ENCODE measurements at regions not wholly inside any gene's neighbourhood (a gene's known extent, or its start where the extent isn't known, plus 50 kb on each side); places are given as distances from the start of the nearest gene placed in this dataset.
A peak's percentile ranks its signal among the peaks of the same experiment; 100 is the strongest.

GRCh38 chr4:180057299-180057721 lies 2185.9 kb upstream of the TENM3 start:
- WGBS = 12% methylated on average over 8 of the region's 8 CpGs
- no peak overlapping the region for H3K27ac ChIP-seq (replicated peaks in 1 of 4)
- H3K27me3 ChIP-seq = peaks cover 5 to 54% (median 17%) of the 10 kb centered on the region in 4 donors
- DNase-seq (ENCODE audit: extremely low spot score) = no peak
- TF ChIP-seq POLR2AphosphoS5 (IDR thresholded peaks at IDR 0.05) (no peak), POLR2A (IDR thresholded peaks at IDR 0.05; ENCODE audit: low read depth) (no peak), EP300 (IDR thresholded peaks at IDR 0.05) (no peak), CTCF (IDR thresholded peaks at IDR 0.05) (no peak)
- intact Hi-C loops (cut with DNase I) = no loop called here
- H3K36me3 ChIP-seq = no peaks in the 10 kb centered on the region
- peaks cover 12 to 28% (median 22%) of the 10 kb centered on the region in 4 donors for H3K4me1 ChIP-seq
- no peaks in the 10 kb centered on the region for H3K9me3 ChIP-seq
- H3K4me3 ChIP-seq = no peak overlapping the region

- Histone ChIP-seq H3K4me3 (peak overlapping the region; percentile 53 to 60 (median 55)), H3K27ac (replicated peaks in 1 of 4) (no peak overlapping the region), H3K36me3 (no peaks in the 10 kb centered on the region), H3K27me3 (peaks cover 5 to 59% (median 17%) of the 10 kb centered on the region in 4 donors), H3K9me3 (no peaks in the 10 kb centered on the region), H3K4me1 (peaks cover 12 to 28% (median 22%) of the 10 kb centered on the region in 4 donors)
- intact Hi-C loops (cut with DNase I) = no loop called here
- TF ChIP-seq POLR2A (IDR thresholded peaks at IDR 0.05; ENCODE audit: low read depth) (no peak), POLR2AphosphoS5 (IDR thresholded peaks at IDR 0.05) (no peak), CTCF (IDR thresholded peaks at IDR 0.05) (no peak), EP300 (IDR thresholded peaks at IDR 0.05) (no peak)
- DNase-seq (ENCODE audit: extremely low spot score) = no peak
- WGBS = 4% methylated on average over 22 of the region's 77 CpGs
Measured at GRCh38 chr4:180057891-180058671, 2185.1 kb upstream of the TENM3 start.

- intact Hi-C loops (cut with DNase I) = no loop called here
- Histone ChIP-seq H3K4me1 (peaks cover 12 to 28% (median 22%) of the 10 kb centered on the region in 4 donors), H3K4me3 (peak overlapping the region; percentile 53 to 60 (median 55)), H3K27me3 (peaks cover 5 to 59% (median 17%) of the 10 kb centered on the region in 4 donors), H3K9me3 (no peaks in the 10 kb centered on the region), H3K27ac (replicated peaks in 1 of 4) (no peak overlapping the region), H3K36me3 (no peaks in the 10 kb centered on the region)
- no peak for DNase-seq (ENCODE audit: extremely low spot score)
- TF ChIP-seq POLR2A (IDR thresholded peaks at IDR 0.05; ENCODE audit: low read depth) (no peak), EP300 (IDR thresholded peaks at IDR 0.05) (no peak), POLR2AphosphoS5 (IDR thresholded peaks at IDR 0.05) (no peak), CTCF (IDR thresholded peaks at IDR 0.05) (no peak)
- WGBS = 0% methylated on average over 22 of the region's 72 CpGs
Measured at GRCh38 chr4:180058691-180059215, 2184.4 kb upstream of the TENM3 start.

GRCh38 chr4:180059216-180059881 lies 2183.9 kb upstream of the TENM3 start:
- Histone ChIP-seq H3K4me3 (peak overlapping the region; percentile 53 to 60 (median 55)), H3K4me1 (peaks cover 12 to 28% (median 22%) of the 10 kb centered on the region in 4 donors), H3K27me3 (peaks cover 5 to 59% (median 17%) of the 10 kb centered on the region in 4 donors), H3K36me3 (no peaks in the 10 kb centered on the region), H3K9me3 (no peaks in the 10 kb centered on the region), H3K27ac (replicated peaks in 1 of 4) (no peak overlapping the region)
- 2% methylated on average over 25 of the region's 44 CpGs for WGBS
- no peak for TF ChIP-seq EP300 (IDR thresholded peaks at IDR 0.05)
- no peak for DNase-seq (ENCODE audit: extremely low spot score)
- intact Hi-C loops (cut with DNase I) = no loop called here

All from esophagus muscularis mucosa (tissue), 4 donors.